ENCODE measurements at regions not wholly inside any gene's neighbourhood (a gene's known extent, or its start where the extent isn't known, plus 50 kb on each side); places are given as distances from the start of the nearest gene placed in this dataset.
A peak's percentile ranks its signal among the peaks of the same experiment; 100 is the strongest.

DNA sequence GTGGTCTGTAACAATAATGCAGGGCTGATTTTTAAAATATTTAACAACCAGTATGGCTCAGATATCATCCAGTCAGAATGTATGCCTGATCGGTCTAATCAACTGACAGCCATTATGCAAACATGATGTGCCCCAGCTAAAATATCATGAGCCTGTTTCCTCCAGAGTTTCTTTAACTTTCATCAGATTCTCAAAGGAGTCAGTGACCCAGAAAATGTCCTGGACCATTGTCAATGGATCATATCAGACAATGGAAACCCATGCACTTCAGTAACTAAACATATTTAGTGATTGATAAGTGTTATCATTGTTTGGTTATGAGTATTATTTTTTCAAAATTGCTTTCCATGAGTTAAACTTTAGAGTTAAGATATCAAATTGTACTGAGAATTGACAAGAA lies 173.5 kb downstream of the LMBRD1 start:
- ATAC-seq (ENCODE audit: insufficient read depth, low FRiP score): no peak
- Histone ChIP-seq H3K27ac (ENCODE audit: low read depth in 1 of 2, low read length in 1 of 2) (no peak overlapping the region), H3K36me3 (ENCODE audit: control insufficient read depth in 4 of 4, insufficient read depth in 4 of 4, low read length in 4 of 4) (no peaks in the 10 kb centered on the region), H3K27me3 (ENCODE audit: control insufficient read depth in 3 of 3, insufficient read depth in 3 of 3, low read length in 2 of 3) (no peaks in the 10 kb centered on the region), H3K9ac (ENCODE audit: insufficient read depth in 1 of 2, low read length in 2 of 2) (no peak overlapping the region), H3K4me3 (no peak overlapping the region), H3K4me1 (ENCODE audit: control insufficient read depth in 5 of 5, insufficient read depth in 5 of 5, low read length in 5 of 5) (no peaks in the 10 kb centered on the region), H3K9me3 (ENCODE audit: control insufficient read depth in 4 of 4, insufficient read depth in 3 of 4, low read length in 3 of 4) (no peaks in the 10 kb centered on the region)
- 35 to 37% methylated on average over 1 of the region's 1 CpG for WGBS, 2 donors
- TF ChIP-seq, protein P1, sequence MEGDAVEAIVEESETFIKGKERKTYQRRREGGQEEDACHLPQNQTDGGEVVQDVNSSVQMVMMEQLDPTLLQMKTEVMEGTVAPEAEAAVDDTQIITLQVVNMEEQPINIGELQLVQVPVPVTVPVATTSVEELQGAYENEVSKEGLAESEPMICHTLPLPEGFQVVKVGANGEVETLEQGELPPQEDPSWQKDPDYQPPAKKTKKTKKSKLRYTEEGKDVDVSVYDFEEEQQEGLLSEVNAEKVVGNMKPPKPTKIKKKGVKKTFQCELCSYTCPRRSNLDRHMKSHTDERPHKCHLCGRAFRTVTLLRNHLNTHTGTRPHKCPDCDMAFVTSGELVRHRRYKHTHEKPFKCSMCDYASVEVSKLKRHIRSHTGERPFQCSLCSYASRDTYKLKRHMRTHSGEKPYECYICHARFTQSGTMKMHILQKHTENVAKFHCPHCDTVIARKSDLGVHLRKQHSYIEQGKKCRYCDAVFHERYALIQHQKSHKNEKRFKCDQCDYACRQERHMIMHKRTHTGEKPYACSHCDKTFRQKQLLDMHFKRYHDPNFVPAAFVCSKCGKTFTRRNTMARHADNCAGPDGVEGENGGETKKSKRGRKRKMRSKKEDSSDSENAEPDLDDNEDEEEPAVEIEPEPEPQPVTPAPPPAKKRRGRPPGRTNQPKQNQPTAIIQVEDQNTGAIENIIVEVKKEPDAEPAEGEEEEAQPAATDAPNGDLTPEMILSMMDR (IDR thresholded peaks at IDR 0.05; ENCODE audit: control extremely low read depth, extremely low read depth): no peak
- no peak for DNase-seq

DNA sequence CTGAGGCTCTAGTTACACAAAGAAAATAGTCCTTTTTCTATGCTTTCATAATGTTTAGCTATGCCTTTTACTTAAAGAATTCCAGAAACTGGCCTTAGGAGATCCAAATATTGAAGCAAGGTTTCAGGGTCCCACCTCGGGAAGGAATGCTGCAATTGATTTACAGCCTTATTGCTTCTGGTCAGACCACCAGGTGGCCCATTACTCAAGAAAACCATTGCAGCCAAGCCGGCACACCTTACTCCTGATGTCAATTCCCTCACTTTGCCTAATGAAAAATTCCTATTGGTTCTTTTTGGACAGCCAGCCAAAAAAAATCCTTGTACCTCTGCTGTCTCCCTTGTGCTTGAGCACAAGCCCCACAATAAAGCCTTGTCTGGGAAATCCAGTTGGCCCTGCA lies 173.9 kb downstream of the LMBRD1 start:
- Histone ChIP-seq H3K27me3 (ENCODE audit: control insufficient read depth in 3 of 3, insufficient read depth in 3 of 3, low read length in 2 of 3) (no peaks in the 10 kb centered on the region), H3K9ac (ENCODE audit: insufficient read depth in 1 of 2, low read length in 2 of 2) (no peak overlapping the region), H3K4me3 (no peak overlapping the region), H3K27ac (ENCODE audit: low read depth in 1 of 2, low read length in 1 of 2) (no peak overlapping the region), H3K36me3 (ENCODE audit: control insufficient read depth in 4 of 4, insufficient read depth in 4 of 4, low read length in 4 of 4) (no peaks in the 10 kb centered on the region), H3K4me1 (ENCODE audit: control insufficient read depth in 5 of 5, insufficient read depth in 5 of 5, low read length in 5 of 5) (no peaks in the 10 kb centered on the region), H3K9me3 (ENCODE audit: control insufficient read depth in 4 of 4, insufficient read depth in 3 of 4, low read length in 3 of 4) (no peaks in the 10 kb centered on the region)
- TF ChIP-seq, protein P1 (IDR thresholded peaks at IDR 0.05; ENCODE audit: control extremely low read depth, extremely low read depth): no peak
- ATAC-seq (ENCODE audit: insufficient read depth, low FRiP score) (no peak), DNase-seq (no peak)
- WGBS, 2 donors: 52 to 56% methylated on average over 2 of the region's 2 CpGs

- ATAC-seq (ENCODE audit: insufficient read depth, low FRiP score): no peak
Observed at GRCh38 chr6:69622230-69622629, 174.6 kb downstream of the LMBRD1 start.

GRCh38 chr6:69617163-69617562 lies 179.6 kb downstream of the LMBRD1 start:
- Histone ChIP-seq H3K9ac (ENCODE audit: insufficient read depth in 1 of 2, low read length in 2 of 2) (no peak overlapping the region), H3K27me3 (ENCODE audit: control insufficient read depth in 3 of 3, insufficient read depth in 3 of 3, low read length in 2 of 3) (no peaks in the 10 kb centered on the region), H3K4me1 (ENCODE audit: control insufficient read depth in 5 of 5, insufficient read depth in 5 of 5, low read length in 5 of 5) (no peaks in the 10 kb centered on the region), H3K27ac (ENCODE audit: low read depth in 1 of 2, low read length in 1 of 2) (no peak overlapping the region), H3K4me3 (no peak overlapping the region), H3K36me3 (ENCODE audit: control insufficient read depth in 4 of 4, insufficient read depth in 4 of 4, low read length in 4 of 4) (no peaks in the 10 kb centered on the region), H3K9me3 (ENCODE audit: control insufficient read depth in 4 of 4, insufficient read depth in 3 of 4, low read length in 3 of 4) (no peaks in the 10 kb centered on the region)
- no peak for DNase-seq
- 75 to 81% methylated on average over 7 of the region's 7 CpGs for WGBS, 2 donors
- no peak for ATAC-seq (ENCODE audit: insufficient read depth, low FRiP score)
- TF ChIP-seq, protein P1 (IDR thresholded peaks at IDR 0.05; ENCODE audit: control extremely low read depth, extremely low read depth): no peak

More at GRCh38 chr6:69622230-69622629, 174.6 kb downstream of the LMBRD1 start:
- Histone ChIP-seq H3K9me3 (ENCODE audit: control insufficient read depth in 4 of 4, insufficient read depth in 3 of 4, low read length in 3 of 4) (no peaks in the 10 kb centered on the region), H3K27ac (ENCODE audit: low read depth in 1 of 2, low read length in 1 of 2) (no peak overlapping the region), H3K4me3 (no peak overlapping the region), H3K4me1 (ENCODE audit: control insufficient read depth in 5 of 5, insufficient read depth in 5 of 5, low read length in 5 of 5) (no peaks in the 10 kb centered on the region), H3K9ac (ENCODE audit: insufficient read depth in 1 of 2, low read length in 2 of 2) (no peak overlapping the region), H3K27me3 (ENCODE audit: control insufficient read depth in 3 of 3, insufficient read depth in 3 of 3, low read length in 2 of 3) (no peaks in the 10 kb centered on the region), H3K36me3 (ENCODE audit: control insufficient read depth in 4 of 4, insufficient read depth in 4 of 4, low read length in 4 of 4) (no peaks in the 10 kb centered on the region)
- TF ChIP-seq, protein P1 (IDR thresholded peaks at IDR 0.05; ENCODE audit: control extremely low read depth, extremely low read depth): no peak
- 63 to 83% methylated on average over 3 of the region's 3 CpGs for WGBS, 2 donors
- peak in 1 of 3 donors; percentile 5 for DNase-seq

Measured in lung (tissue), 11 donors.